Stimulated activated naive CD4-positive, alpha-beta T cell treated with Interleukin-2 at 50 U/mL for 16 hours (primary cell): ENCODE measurements at regions not wholly inside any gene's neighbourhood (a gene's known extent, or its start where the extent isn't known, plus 50 kb on each side); places are given as distances from the start of the nearest gene placed in this dataset.

ENCODE experiments used
- DNase-seq: peaks from one replicate; lab custom pipeline; 2025; lab: John Stamatoyannopoulos, UW

GRCh38 chr4:77367638-77368037 lies 210.6 kb downstream of the CCNG2 start:
- no peak for DNase-seq

GRCh38 chr4:77372375-77372774 lies 215.4 kb downstream of the CCNG2 start:
- DNase-seq: no peak

- DNase-seq: no peak
Observed at GRCh38 chr4:77375866-77376607, 219.0 kb downstream of the CCNG2 start.

- DNase-seq: no peak
Observed at GRCh38 chr4:77376788-77377460, 219.9 kb downstream of the CCNG2 start.

GRCh38 chr4:77384094-77384493 lies 221.5 kb upstream of the CXCL13 start:
- DNase-seq: no peak

GRCh38 chr4:77385124-77385969 lies 220.3 kb upstream of the CXCL13 start:
- DNase-seq: peak; percentile 25

GRCh38 chr4:77393996-77394395 lies 211.6 kb upstream of the CXCL13 start:
- no peak for DNase-seq

GRCh38 chr4:77395481-77395880 lies 210.1 kb upstream of the CXCL13 start:
- DNase-seq: no peak

- DNase-seq: no peak
Observed at GRCh38 chr4:77398256-77398655, 207.4 kb upstream of the CXCL13 start.

GRCh38 chr4:77399831-77400230 lies 205.8 kb upstream of the CXCL13 start:
- no peak for DNase-seq

- no peak for DNase-seq
Observed at GRCh38 chr4:77413766-77414165, 191.9 kb upstream of the CXCL13 start.

- DNase-seq: no peak
Observed at GRCh38 chr4:77415689-77416088, 189.9 kb upstream of the CXCL13 start.

- no peak for DNase-seq
Observed at GRCh38 chr4:77418333-77418732, 187.3 kb upstream of the CXCL13 start.

GRCh38 chr4:77430847-77431246 lies 174.8 kb upstream of the CXCL13 start:
- DNase-seq: no peak

GRCh38 chr4:77431546-77431945 lies 174.1 kb upstream of the CXCL13 start:
- no peak for DNase-seq

GRCh38 chr4:77432717-77433417 lies 172.8 kb upstream of the CXCL13 start:
- no peak for DNase-seq

- DNase-seq: no peak
Observed at GRCh38 chr4:77433418-77433733, 172.2 kb upstream of the CXCL13 start.

- no peak for DNase-seq
Observed at GRCh38 chr4:77434299-77435092, 171.1 kb upstream of the CXCL13 start.

GRCh38 chr4:77437079-77437478 lies 168.5 kb upstream of the CXCL13 start:
- no peak for DNase-seq

- DNase-seq: no peak
Observed at GRCh38 chr4:77438549-77438948, 167.1 kb upstream of the CXCL13 start.

GRCh38 chr4:77443941-77444340 lies 161.7 kb upstream of the CXCL13 start:
- DNase-seq: no peak

GRCh38 chr4:77445823-77446222 lies 159.8 kb upstream of the CXCL13 start:
- no peak for DNase-seq
